NCI-H2171 treated with DMSO at 0.1 percent for 48 hours (cell line): ENCODE measurements at regions not wholly inside any gene's neighbourhood (a gene's known extent, or its start where the extent isn't known, plus 50 kb on each side); places are given as distances from the start of the nearest gene placed in this dataset.
A peak's percentile ranks its signal among the peaks of the same experiment; 100 is the strongest.

Experiments
- DNase-seq: peaks from one replicate; lab custom pipeline; 2025; lab: John Stamatoyannopoulos, UW

GRCh38 chr10:88023676-88024075, 160.3 kb downstream of the PTEN start:
- no peak for DNase-seq

GRCh38 chr10:88026031-88026430, 162.6 kb downstream of the PTEN start:
- DNase-seq, result no peak

- DNase-seq, result no peak
Observed at GRCh38 chr10:88027570-88027969, 164.1 kb downstream of the PTEN start.

- no peak for DNase-seq
Observed at GRCh38 chr10:88028072-88028471, 164.6 kb downstream of the PTEN start.

- no peak for DNase-seq
Observed at GRCh38 chr10:88028654-88029053, 165.2 kb downstream of the PTEN start.

GRCh38 chr10:88032566-88032965, 169.1 kb downstream of the PTEN start:
- DNase-seq, result no peak

GRCh38 chr10:88033385-88033784, 170.0 kb downstream of the PTEN start:
- DNase-seq, result no peak

- DNase-seq, result no peak
Observed at GRCh38 chr10:88033793-88034192, 170.4 kb downstream of the PTEN start.

GRCh38 chr10:88036126-88036525, 172.7 kb downstream of the PTEN start:
- DNase-seq, result no peak

GRCh38 chr10:88037623-88038022, 174.2 kb downstream of the PTEN start:
- DNase-seq, result no peak

GRCh38 chr10:88038268-88038667, 174.8 kb downstream of the PTEN start:
- peak; percentile 3 for DNase-seq

GRCh38 chr10:88039496-88040200, 176.2 kb downstream of the PTEN start:
- no peak for DNase-seq

- DNase-seq, result no peak
Observed at GRCh38 chr10:88041243-88042159, 178.1 kb downstream of the PTEN start.

GRCh38 chr10:88042160-88043100, 179.0 kb downstream of the PTEN start:
- peak; percentile 45 for DNase-seq

- no peak for DNase-seq
Observed at GRCh38 chr10:88045096-88045495, 181.7 kb downstream of the PTEN start.

- no peak for DNase-seq
Observed at GRCh38 chr10:88045656-88046415, 182.4 kb downstream of the PTEN start.

GRCh38 chr10:88047579-88047978, 184.2 kb downstream of the PTEN start:
- no peak for DNase-seq

GRCh38 chr10:88048312-88048711, 184.9 kb downstream of the PTEN start:
- DNase-seq, result no peak

GRCh38 chr10:88049204-88049603, 185.8 kb downstream of the PTEN start:
- DNase-seq, result no peak

- no peak for DNase-seq
Observed at GRCh38 chr10:88057720-88058119, 194.3 kb downstream of the PTEN start.

- DNase-seq, result no peak
Observed at GRCh38 chr10:88058750-88059149, 195.3 kb downstream of the PTEN start.
